ENCODE measurements at regions not wholly inside any gene's neighbourhood (a gene's known extent, or its start where the extent isn't known, plus 50 kb on each side); places are given as distances from the start of the nearest gene placed in this dataset.

DNA sequence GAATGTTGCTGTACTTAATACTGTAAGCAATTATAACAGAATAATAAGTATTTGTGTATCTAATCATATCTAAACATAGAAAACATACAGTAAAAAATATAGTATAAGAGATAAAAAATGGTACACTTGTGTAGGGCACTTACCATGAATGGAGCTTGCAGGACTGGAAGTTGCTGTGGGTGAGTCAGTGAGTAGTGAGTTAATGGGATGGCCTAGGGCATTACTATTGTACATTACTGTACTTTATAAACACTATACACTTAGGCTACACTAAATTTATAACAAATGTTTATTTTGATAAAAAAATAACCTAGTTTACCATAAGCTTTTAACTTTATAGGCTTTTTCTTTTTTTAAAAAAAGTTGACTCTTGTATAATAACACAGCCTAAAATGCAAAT lies 1071.2 kb upstream of the SEL1L start:
- H3K9me3 ChIP-seq (ENCODE audit: control insufficient read depth in 1 of 2, insufficient read depth in 1 of 2, low read length in 2 of 2) = peaks cover 0 to 3% of the 10 kb centered on the region in 2 experiments
- no peak overlapping the region for H3K4me3 ChIP-seq (ENCODE audit: low read length)
- no peak overlapping the region for H3K27ac ChIP-seq (ENCODE audit: low read depth in 1 of 2, low read length in 2 of 2)
- ATAC-seq (ENCODE audit: poor library complexity) (no peak), DNase-seq (no peak)
- H3K9me3 Mint-ChIP-seq = peaks cover 2% of the 10 kb centered on the region
- no peaks in the 10 kb centered on the region for H3K36me3 Mint-ChIP-seq (ENCODE audit: low read depth)
- no peak overlapping the region for H3K4me3 Mint-ChIP-seq
- H3K27me3 ChIP-seq (ENCODE audit: control insufficient read depth in 1 of 2, insufficient read depth in 2 of 2, low read length in 2 of 2) = no peaks in the 10 kb centered on the region
- CTCF ChIA-PET = no interaction called here
- H3K36me3 ChIP-seq (ENCODE audit: insufficient read depth, low read length) = no peaks in the 10 kb centered on the region
- H3K4me1 ChIP-seq (ENCODE audit: insufficient read depth, low read length) = no peaks in the 10 kb centered on the region
- no peaks in the 10 kb centered on the region for H3K4me1 Mint-ChIP-seq (ENCODE audit: low read depth)
- no peak overlapping the region for H3K27ac Mint-ChIP-seq
- H3K27me3 Mint-ChIP-seq = no peaks in the 10 kb centered on the region
- POLR2A ChIA-PET = no interaction called here
- intact Hi-C loops (cut with DNase I, micrococcal nuclease) = no loop called here
- TF ChIP-seq, protein P1, sequence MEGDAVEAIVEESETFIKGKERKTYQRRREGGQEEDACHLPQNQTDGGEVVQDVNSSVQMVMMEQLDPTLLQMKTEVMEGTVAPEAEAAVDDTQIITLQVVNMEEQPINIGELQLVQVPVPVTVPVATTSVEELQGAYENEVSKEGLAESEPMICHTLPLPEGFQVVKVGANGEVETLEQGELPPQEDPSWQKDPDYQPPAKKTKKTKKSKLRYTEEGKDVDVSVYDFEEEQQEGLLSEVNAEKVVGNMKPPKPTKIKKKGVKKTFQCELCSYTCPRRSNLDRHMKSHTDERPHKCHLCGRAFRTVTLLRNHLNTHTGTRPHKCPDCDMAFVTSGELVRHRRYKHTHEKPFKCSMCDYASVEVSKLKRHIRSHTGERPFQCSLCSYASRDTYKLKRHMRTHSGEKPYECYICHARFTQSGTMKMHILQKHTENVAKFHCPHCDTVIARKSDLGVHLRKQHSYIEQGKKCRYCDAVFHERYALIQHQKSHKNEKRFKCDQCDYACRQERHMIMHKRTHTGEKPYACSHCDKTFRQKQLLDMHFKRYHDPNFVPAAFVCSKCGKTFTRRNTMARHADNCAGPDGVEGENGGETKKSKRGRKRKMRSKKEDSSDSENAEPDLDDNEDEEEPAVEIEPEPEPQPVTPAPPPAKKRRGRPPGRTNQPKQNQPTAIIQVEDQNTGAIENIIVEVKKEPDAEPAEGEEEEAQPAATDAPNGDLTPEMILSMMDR (IDR thresholded peaks at IDR 0.05) = no peak

DNA sequence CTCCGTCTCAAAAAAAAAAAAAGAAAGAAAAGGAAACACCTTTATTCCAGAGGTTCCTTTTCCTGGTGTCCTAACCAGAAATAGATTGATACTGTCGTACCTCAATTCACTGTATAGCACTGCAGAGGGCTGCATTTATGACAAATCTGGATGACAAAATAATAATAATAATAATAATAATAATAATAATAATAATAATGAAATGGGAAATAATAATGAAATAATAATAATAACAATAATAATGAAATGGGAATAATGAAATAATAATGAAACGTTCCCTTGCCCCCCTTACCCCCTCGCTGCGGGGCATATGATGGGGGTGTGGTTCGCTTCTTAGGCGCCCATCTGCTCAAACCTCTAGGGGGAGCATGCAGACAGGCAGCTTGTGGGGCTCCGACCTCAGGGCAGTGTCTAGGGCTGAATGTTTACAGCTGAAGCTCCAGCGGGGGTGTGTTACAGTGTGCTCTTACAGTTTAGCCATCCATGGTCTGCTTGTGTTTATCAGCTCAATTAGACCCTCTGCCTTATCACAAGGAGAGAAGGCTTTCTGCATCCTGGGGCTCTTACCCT lies 1088.3 kb upstream of the SEL1L start:
- H3K4me1 ChIP-seq (ENCODE audit: insufficient read depth, low read length) = no peaks in the 10 kb centered on the region
- CTCF ChIA-PET = no interaction called here
- intact Hi-C loops (cut with DNase I, micrococcal nuclease) = no loop called here
- Mint-ChIP-seq H3K4me3 (no peak overlapping the region), H3K36me3 (ENCODE audit: low read depth) (no peaks in the 10 kb centered on the region), H3K27ac (no peak overlapping the region), H3K27me3 (no peaks in the 10 kb centered on the region), H3K9me3 (peaks cover 3% of the 10 kb centered on the region), H3K4me1 (ENCODE audit: low read depth) (no peaks in the 10 kb centered on the region)
- no peak overlapping the region for H3K27ac ChIP-seq (ENCODE audit: low read depth in 1 of 2, low read length in 2 of 2)
- no peak for DNase-seq
- H3K36me3 ChIP-seq (ENCODE audit: insufficient read depth, low read length) = no peaks in the 10 kb centered on the region
- H3K4me3 ChIP-seq (ENCODE audit: low read length) = no peak overlapping the region
- peaks cover 5 to 22% of the 10 kb centered on the region in 2 experiments for H3K9me3 ChIP-seq (ENCODE audit: control insufficient read depth in 1 of 2, insufficient read depth in 1 of 2, low read length in 2 of 2)
- TF ChIP-seq, protein P1 (IDR thresholded peaks at IDR 0.05) = no peak
- no peak for ATAC-seq (ENCODE audit: poor library complexity)
- H3K27me3 ChIP-seq (ENCODE audit: control insufficient read depth in 1 of 2, insufficient read depth in 2 of 2, low read length in 2 of 2) = no peaks in the 10 kb centered on the region
- POLR2A ChIA-PET = no interaction called here

DNA sequence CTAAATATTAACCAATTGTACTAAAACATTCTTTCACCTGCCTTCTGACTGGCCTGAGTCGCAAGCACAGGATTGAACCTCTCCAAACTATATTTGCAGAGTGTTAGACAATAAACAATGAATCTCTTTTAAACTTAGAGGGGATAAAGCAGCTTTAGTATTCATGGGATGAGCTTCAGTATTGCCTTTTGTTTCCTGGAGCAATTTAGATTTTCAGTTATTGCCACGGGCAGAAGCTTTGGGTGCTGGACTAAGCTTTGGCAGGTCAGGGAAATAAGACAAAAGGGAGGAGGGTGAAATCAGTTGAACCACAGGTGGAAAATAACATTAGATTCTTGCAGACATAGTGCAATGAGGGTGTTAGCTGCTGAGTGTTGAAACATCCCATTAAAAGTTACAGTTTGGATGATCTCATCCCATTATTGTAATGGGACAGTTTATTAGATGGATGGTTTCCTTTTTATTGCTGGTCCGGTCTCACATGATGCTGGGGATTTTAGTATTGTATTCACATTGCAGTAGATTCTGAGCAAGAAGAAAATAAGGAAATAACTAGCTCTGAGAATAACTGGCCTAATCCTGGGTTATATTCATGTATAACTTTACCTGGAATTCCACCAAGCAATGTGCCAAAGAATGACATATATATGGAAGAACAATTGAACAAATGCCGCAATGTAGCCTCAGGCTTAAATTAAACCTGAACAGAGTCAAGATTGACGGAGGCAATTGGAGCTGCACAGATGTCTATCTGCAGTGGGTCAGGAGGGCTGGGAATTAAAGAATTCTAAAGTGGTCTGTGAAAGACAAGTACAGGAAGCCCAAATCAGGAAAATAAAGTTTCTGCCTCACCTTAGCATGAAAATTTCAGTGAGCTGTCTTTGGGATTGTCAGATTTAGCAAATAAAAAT lies 1092.8 kb upstream of the SEL1L start:
- Histone ChIP-seq H3K4me1 (ENCODE audit: insufficient read depth, low read length) (no peaks in the 10 kb centered on the region), H3K27me3 (ENCODE audit: control insufficient read depth in 1 of 2, insufficient read depth in 2 of 2, low read length in 2 of 2) (no peaks in the 10 kb centered on the region), H3K4me3 (ENCODE audit: low read length) (no peak overlapping the region), H3K27ac (ENCODE audit: low read depth in 1 of 2, low read length in 2 of 2) (no peak overlapping the region), H3K36me3 (ENCODE audit: insufficient read depth, low read length) (no peaks in the 10 kb centered on the region), H3K9me3 (ENCODE audit: control insufficient read depth in 1 of 2, insufficient read depth in 1 of 2, low read length in 2 of 2) (peaks cover 5 to 20% of the 10 kb centered on the region in 2 experiments)
- Mint-ChIP-seq H3K36me3 (ENCODE audit: low read depth) (no peaks in the 10 kb centered on the region), H3K4me3 (no peak overlapping the region), H3K9me3 (peaks cover 9% of the 10 kb centered on the region), H3K27ac (no peak overlapping the region), H3K27me3 (no peaks in the 10 kb centered on the region), H3K4me1 (ENCODE audit: low read depth) (no peaks in the 10 kb centered on the region)
- intact Hi-C loops (cut with DNase I, micrococcal nuclease) = no loop called here
- CTCF ChIA-PET = no interaction called here
- POLR2A ChIA-PET = no interaction called here
- TF ChIP-seq, protein P1 (IDR thresholded peaks at IDR 0.05) = no peak
- no peak for ATAC-seq (ENCODE audit: poor library complexity)
- no peak for DNase-seq

All from CD4-positive, alpha-beta T cell (primary cell).